Upper lobe of left lung (tissue), 6 donors: ENCODE measurements at regions not wholly inside any gene's neighbourhood (a gene's known extent, or its start where the extent isn't known, plus 50 kb on each side); places are given as distances from the start of the nearest gene placed in this dataset.

Source experiments
- ATAC-seq, 2 donors: fragments of 200-7000 bp; cut with Tn5 transposase; one replicate each; pipeline ENCODE4 v1.9.1; 2022; ENCODE audit warnings: mild to moderate bottlenecking in 2 of 2, moderate library complexity in 2 of 2; ENCODE audit not compliant: low FRiP score in 2 of 2
- DNase-seq, 2 donors: peaks; one replicate each; pipeline ENCODE4 v3.0.0-alpha.2; 2019 to 2020
- H3K27ac ChIP-seq, 4 donors: fragments of 200-600 bp; sonication (generic); one replicate each; pipeline ENCODE4 v1.5.1; 2016 to 2019
- H3K27me3 ChIP-seq, 4 donors: fragments of 200-600 bp; sonication (generic); one replicate each; pipeline ENCODE4 v1.5.1; 2017 to 2019
- H3K36me3 ChIP-seq, 4 donors: fragments of 200-600 bp; sonication (generic); one replicate each; pipeline ENCODE4 v1.5.1; 2016 to 2019
- H3K4me1 ChIP-seq, 4 donors: fragments of 200-600 bp; sonication (generic); one replicate each; pipeline ENCODE4 v1.5.1; 2018 to 2019
- H3K4me3 ChIP-seq, 4 donors: fragments of 200-600 bp; sonication (generic); one replicate each; pipeline ENCODE4 v1.5.1; 2017 to 2019; ENCODE audit warnings: mild to moderate bottlenecking in 2 of 4, moderate library complexity in 1 of 4
- H3K9me3 ChIP-seq, 4 donors: fragments of 200-600 bp; sonication (generic); one replicate each; pipeline ENCODE4 v1.5.1; 2018 to 2019
- CTCF ChIP-seq, 6 experiments: fragments of 450-650 bp in 4 of 6; fragments of 200-600 bp in 2 of 6; sonication (generic) in 2 of 6; IDR thresholded peaks; one replicate each; pipeline ENCODE4 v1.5.1; 2016 to 2019; ENCODE audit warnings: antibody characterized with exemption in 6 of 6
- EP300 ChIP-seq, 4 donors: sonication (generic); formaldehyde crosslinking; IDR thresholded peaks; one replicate each; pipeline ENCODE4 v1.5.1; 2017; ENCODE audit warnings: antibody characterized with exemption in 4 of 4, control low read depth in 2 of 4
- POLR2A ChIP-seq, 4 donors: fragments of 450-650 bp; IDR thresholded peaks; one replicate each; pipeline ENCODE4 v1.5.1; 2016 to 2017; ENCODE audit warnings: antibody characterized with exemption in 4 of 4, mild to moderate bottlenecking in 2 of 4
- POLR2AphosphoS5 ChIP-seq, 2 donors: sonication (generic); formaldehyde crosslinking; IDR thresholded peaks; one replicate each; pipeline ENCODE4 v1.5.1; 2017; ENCODE audit warnings: antibody characterized with exemption in 2 of 2
- WGBS, 2 donors: methylation state at CpG; one replicate each; pipeline ENCODE4 v1.1.5; 2017 to 2018; 5-methylcytosine and 5-hydroxymethylcytosine counted together
- donor health status: DM: no; HTN: no; CAD: no; lungs with moderate emphysema.
- donor health status: DM: no; HTN: yes; CAD: no; lungs with severe emphysema.

DNA sequence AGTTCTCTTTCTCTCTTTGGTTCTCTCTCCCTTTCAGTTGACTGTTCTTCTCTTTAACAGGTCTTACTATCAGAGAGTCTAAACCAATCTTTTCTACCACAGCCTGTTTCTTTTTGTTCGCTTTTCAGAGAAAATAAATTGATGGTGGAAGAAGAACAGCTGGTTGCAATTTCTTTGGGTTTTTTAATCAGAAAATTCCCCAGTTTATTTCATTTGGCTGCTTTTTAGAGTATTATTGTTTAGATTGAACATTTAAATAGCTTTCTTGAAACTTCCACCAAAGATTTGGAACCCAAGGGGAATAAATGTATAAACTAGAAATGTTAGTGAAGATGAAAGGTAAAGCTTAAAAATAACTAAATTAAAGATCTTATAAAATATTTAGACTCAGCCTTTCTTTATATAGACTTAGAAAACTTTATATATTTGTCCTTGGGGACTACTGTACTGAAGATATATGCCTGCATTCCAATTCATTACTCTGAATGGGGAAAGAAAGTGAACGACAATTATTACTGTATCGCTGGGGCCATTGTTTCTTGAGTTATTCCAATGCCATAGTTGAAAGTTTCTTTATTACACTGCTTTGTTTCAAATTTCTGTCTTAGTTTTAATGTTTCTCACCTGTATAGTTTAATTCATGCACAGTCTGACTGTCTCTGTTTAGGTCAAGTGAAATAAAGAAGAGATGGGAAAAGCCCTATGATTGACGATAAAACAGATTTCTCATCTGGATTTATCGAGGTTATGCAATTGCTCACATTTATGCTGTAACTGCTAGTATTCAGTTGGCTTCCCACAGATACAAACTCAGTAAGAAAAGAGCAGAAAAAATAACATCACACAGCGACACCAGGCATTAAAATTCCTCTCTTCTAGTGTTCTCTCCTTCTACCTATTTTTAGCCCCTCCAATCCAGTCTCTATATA lies 169.4 kb upstream of the CSNK1A1L start:
- DNase-seq (no peak), ATAC-seq (no peak)
- no peaks in the 10 kb centered on the region for H3K9me3 ChIP-seq
- no peak overlapping the region for H3K4me3 ChIP-seq
- no peak for TF ChIP-seq EP300 (IDR thresholded peaks at IDR 0.05)
- TF ChIP-seq CTCF (IDR thresholded peaks at IDR 0.05) = no peak
- no peak for TF ChIP-seq POLR2A (IDR thresholded peaks at IDR 0.05)
- TF ChIP-seq POLR2AphosphoS5 (IDR thresholded peaks at IDR 0.05) = no peak
- no peak overlapping the region for H3K27ac ChIP-seq
- WGBS, 2 donors = 82 to 86% methylated on average over 6 of the region's 6 CpGs
- H3K36me3 ChIP-seq = no peaks in the 10 kb centered on the region
- no peaks in the 10 kb centered on the region for H3K4me1 ChIP-seq
- no peaks in the 10 kb centered on the region for H3K27me3 ChIP-seq

GRCh38 chr13:37273836-37274235 lies 168.4 kb upstream of the CSNK1A1L start:
- Histone ChIP-seq H3K27ac (no peak overlapping the region), H3K36me3 (no peaks in the 10 kb centered on the region), H3K9me3 (no peaks in the 10 kb centered on the region), H3K27me3 (no peaks in the 10 kb centered on the region), H3K4me1 (no peaks in the 10 kb centered on the region), H3K4me3 (no peak overlapping the region)
- ATAC-seq (no peak), DNase-seq (no peak)
- WGBS, 2 donors = 63 to 83% methylated on average over 1 of the region's 1 CpG
- no peak for TF ChIP-seq CTCF (IDR thresholded peaks at IDR 0.05)
- no peak for TF ChIP-seq POLR2AphosphoS5 (IDR thresholded peaks at IDR 0.05)
- TF ChIP-seq EP300 (IDR thresholded peaks at IDR 0.05) = no peak
- TF ChIP-seq POLR2A (IDR thresholded peaks at IDR 0.05) = no peak

DNA sequence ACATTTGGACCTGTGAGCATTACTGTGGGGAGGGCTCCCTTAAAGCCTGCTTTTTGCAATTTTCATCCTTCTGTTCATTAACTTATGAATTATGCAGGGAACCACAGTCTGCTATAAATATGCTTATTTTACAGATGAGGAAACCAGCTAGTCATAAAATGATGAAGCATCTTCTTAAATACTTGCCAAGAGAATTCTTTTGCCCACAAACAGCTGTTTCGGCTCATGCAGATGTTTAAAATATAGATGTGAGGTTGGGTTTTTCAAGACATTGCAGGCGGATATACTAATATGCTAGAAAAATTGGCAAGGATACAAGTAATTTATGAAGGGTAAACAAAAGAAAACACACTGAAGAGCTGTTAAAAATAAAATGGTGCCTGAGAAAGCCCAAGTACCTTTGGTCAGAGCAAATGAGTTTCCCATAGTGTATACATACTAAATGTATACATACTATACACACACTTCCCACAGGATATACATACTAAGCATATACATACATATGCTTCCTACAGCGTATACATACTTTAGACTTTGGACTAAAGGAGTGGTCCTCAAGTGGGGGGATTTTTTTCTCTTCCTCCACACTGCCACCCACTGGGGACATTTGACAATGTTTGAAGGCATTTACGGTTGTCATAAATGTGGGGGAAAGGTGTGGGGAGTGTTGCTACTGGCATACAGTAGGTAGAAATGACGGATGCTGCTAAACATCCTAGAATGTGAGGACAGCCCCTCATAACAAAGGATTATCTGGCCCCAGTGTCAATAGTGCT lies 164.9 kb upstream of the CSNK1A1L start:
- ATAC-seq = no peak
- no peak for DNase-seq
- Histone ChIP-seq H3K36me3 (no peaks in the 10 kb centered on the region), H3K27me3 (no peaks in the 10 kb centered on the region), H3K27ac (no peak overlapping the region), H3K4me3 (no peak overlapping the region), H3K9me3 (no peaks in the 10 kb centered on the region), H3K4me1 (no peaks in the 10 kb centered on the region)
- WGBS, 2 donors = 90% methylated on average over 5 of the region's 5 CpGs
- no peak for TF ChIP-seq EP300 (IDR thresholded peaks at IDR 0.05)
- TF ChIP-seq POLR2AphosphoS5 (IDR thresholded peaks at IDR 0.05) = no peak
- no peak for TF ChIP-seq POLR2A (IDR thresholded peaks at IDR 0.05)
- no peak for TF ChIP-seq CTCF (IDR thresholded peaks at IDR 0.05)

DNA sequence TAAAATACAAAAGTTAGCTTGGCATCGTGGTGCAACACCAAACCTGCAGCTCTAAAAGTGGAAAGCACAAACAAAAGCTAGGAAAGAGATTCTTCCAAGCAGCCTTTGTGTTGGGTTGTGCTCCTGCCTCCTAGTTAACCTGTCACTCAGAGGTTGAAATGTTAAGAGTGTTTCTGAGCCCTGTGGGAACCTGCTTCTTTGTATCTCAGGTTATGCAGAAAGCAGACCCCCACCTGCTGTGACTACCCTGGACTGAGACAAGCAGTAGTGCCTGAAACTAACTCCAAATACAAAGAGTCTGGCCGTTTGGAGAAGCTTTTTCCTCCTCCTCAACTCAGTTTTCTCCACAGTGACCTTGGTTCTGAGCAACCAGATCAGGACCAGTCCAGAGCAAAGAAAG lies 158.4 kb upstream of the CSNK1A1L start:
- DNase-seq (no peak), ATAC-seq (no peak)
- no peaks in the 10 kb centered on the region for H3K36me3 ChIP-seq
- H3K9me3 ChIP-seq = peaks cover 0 to 20% (median 0%) of the 10 kb centered on the region in 4 donors
- TF ChIP-seq POLR2A (IDR thresholded peaks at IDR 0.05) = no peak
- no peak for TF ChIP-seq EP300 (IDR thresholded peaks at IDR 0.05)
- no peak for TF ChIP-seq POLR2AphosphoS5 (IDR thresholded peaks at IDR 0.05)
- TF ChIP-seq CTCF (IDR thresholded peaks at IDR 0.05) = no peak
- H3K4me1 ChIP-seq = no peaks in the 10 kb centered on the region
- WGBS, 2 donors = 54 to 58% methylated on average over 2 of the region's 2 CpGs
- no peak overlapping the region for H3K27ac ChIP-seq
- H3K4me3 ChIP-seq = no peak overlapping the region
- H3K27me3 ChIP-seq = no peaks in the 10 kb centered on the region
